OCI-LY1 (cell line): ENCODE measurements at regions not wholly inside any gene's neighbourhood (a gene's known extent, or its start where the extent isn't known, plus 50 kb on each side); places are given as distances from the start of the nearest gene placed in this dataset.

Experiments used
- EZH2 ChIP-seq: fragments of 200-600 bp; sonication (generic), shearing (Covaris generic); IDR thresholded peaks from 2 replicates; pipeline ENCODE4 v1.8.0; 2017; ENCODE audit warnings: borderline replicate concordance, mixed run types, mild to moderate bottlenecking, antibody characterized with exemption, low read length, moderate library complexity, mixed read lengths
- TF ChIP-seq, protein P1 (sequence below): fragments of 200-600 bp; sonication (generic), shearing (Covaris generic); IDR thresholded peaks from 2 replicates; pipeline ENCODE4 v1.5.1; 2017; ENCODE audit warnings: mild to moderate bottlenecking, antibody characterized with exemption, low read length, moderate library complexity, mixed read lengths

DNA sequence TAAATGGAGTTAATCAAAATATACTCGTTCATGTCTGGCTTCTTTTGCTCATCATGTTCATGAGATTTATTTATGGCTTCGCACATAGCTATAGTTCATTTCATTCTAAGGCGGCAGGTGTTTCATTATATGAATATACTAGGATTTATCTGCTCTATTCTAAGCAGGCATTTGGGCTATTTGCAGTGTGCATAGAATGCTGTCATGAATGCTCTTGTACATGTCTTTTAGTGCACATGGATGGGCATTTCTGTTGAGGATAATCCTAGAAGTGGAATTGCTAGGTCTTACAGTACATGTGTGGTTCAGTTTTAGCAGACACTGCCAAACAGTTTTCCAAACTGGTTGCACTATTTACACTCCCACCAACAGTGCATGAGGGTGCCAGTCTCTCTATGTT is 285.3 kb upstream of the ADRA1B start:
- TF ChIP-seq EZH2: no peak
- TF ChIP-seq, protein P1, sequence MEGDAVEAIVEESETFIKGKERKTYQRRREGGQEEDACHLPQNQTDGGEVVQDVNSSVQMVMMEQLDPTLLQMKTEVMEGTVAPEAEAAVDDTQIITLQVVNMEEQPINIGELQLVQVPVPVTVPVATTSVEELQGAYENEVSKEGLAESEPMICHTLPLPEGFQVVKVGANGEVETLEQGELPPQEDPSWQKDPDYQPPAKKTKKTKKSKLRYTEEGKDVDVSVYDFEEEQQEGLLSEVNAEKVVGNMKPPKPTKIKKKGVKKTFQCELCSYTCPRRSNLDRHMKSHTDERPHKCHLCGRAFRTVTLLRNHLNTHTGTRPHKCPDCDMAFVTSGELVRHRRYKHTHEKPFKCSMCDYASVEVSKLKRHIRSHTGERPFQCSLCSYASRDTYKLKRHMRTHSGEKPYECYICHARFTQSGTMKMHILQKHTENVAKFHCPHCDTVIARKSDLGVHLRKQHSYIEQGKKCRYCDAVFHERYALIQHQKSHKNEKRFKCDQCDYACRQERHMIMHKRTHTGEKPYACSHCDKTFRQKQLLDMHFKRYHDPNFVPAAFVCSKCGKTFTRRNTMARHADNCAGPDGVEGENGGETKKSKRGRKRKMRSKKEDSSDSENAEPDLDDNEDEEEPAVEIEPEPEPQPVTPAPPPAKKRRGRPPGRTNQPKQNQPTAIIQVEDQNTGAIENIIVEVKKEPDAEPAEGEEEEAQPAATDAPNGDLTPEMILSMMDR: no peak
